Activated CD8-positive, alpha-beta T cell treated with anti-CD3 and anti-CD28 coated beads for 36 hours (primary cell): ENCODE measurements at regions not wholly inside any gene's neighbourhood (a gene's known extent, or its start where the extent isn't known, plus 50 kb on each side); places are given as distances from the start of the nearest gene placed in this dataset.

Experiments used
- ATAC-seq: fragments of 200-7000 bp; cut with Tn5 transposase; one replicate; pipeline ENCODE4 v1.10.0; 2021; ENCODE audit warnings: mild to moderate bottlenecking, moderate library complexity
- CTCF ChIA-PET: fragments of 350-600 bp; sonication (Branson Sonifier 250); formaldehyde crosslinking; loops from one replicate; lab custom pipeline; 2021; ENCODE audit warnings: antibody characterized with exemption; lab: Charles Lee
- POLR2A ChIA-PET: fragments of 350-600 bp; sonication (Branson Sonifier 250); formaldehyde crosslinking; loops from one replicate; lab custom pipeline; 2021; ENCODE audit warnings: antibody characterized with exemption; lab: Charles Lee
- DNase-seq: peaks from one replicate; pipeline ENCODE4 v3.0.0-alpha.2; 2020
- H3K27ac Mint-ChIP-seq: one replicate; pipeline ENCODE4 v1.8.0; 2021; ENCODE audit warnings: mild to moderate bottlenecking, mixed read lengths
- H3K27me3 Mint-ChIP-seq: one replicate; pipeline ENCODE4 v1.8.0; 2021; ENCODE audit warnings: mixed read lengths
- H3K36me3 Mint-ChIP-seq: one replicate; pipeline ENCODE4 v1.8.0; 2021; ENCODE audit warnings: low read depth, mixed read lengths
- H3K4me1 Mint-ChIP-seq: one replicate; pipeline ENCODE4 v1.8.0; 2021; ENCODE audit warnings: low read depth, mixed read lengths
- H3K4me3 Mint-ChIP-seq: one replicate; pipeline ENCODE4 v1.8.0; 2021; ENCODE audit warnings: mild to moderate bottlenecking, moderate library complexity, mixed read lengths
- H3K9me3 Mint-ChIP-seq: one replicate; pipeline ENCODE4 v1.8.0; 2021; ENCODE audit warnings: mixed read lengths
- CTCF ChIP-seq: fragments of 200-600 bp; IDR thresholded peaks from one replicate; pipeline ENCODE4 v1.8.0; 2022; ENCODE audit warnings: antibody characterized with exemption, mild to moderate bottlenecking
- intact Hi-C: fragments of 100-400 bp; cut with micrococcal nuclease; formaldehyde crosslinking; loops from one replicate; pipeline ENCODE4 v1.10.0; 2022

GRCh38 chr3:16658004-16658924 is 53.0 kb upstream of the DAZL start:
- ChIA-PET CTCF (interaction anchor here (1.1 kb wide), 2 partner anchors 13 to 14 kb away, joined by 3 to 5 read pairs; no protein-coding TSS in a partner anchor), POLR2A (no interaction called here)
- DNase-seq (no peak), ATAC-seq (no peak)
- Mint-ChIP-seq H3K27ac (no peak overlapping the region), H3K4me3 (no peak overlapping the region), H3K27me3 (no peaks in the 10 kb centered on the region), H3K9me3 (peaks cover 6% of the 10 kb centered on the region), H3K36me3 (peaks cover 4% of the 10 kb centered on the region), H3K4me1 (no peaks in the 10 kb centered on the region)
- intact Hi-C loops, result no loop called here
- no peak for TF ChIP-seq CTCF

GRCh38 chr3:16658925-16659793 is 53.9 kb upstream of the DAZL start:
- intact Hi-C loops, result no loop called here
- TF ChIP-seq CTCF, result no peak
- ChIA-PET POLR2A (interaction anchor here (1.1 kb wide), 1 partner anchor 34 kb away, joined by 3 read pairs; no protein-coding TSS in a partner anchor), CTCF (no interaction called here)
- Mint-ChIP-seq H3K4me3 (no peak overlapping the region), H3K4me1 (no peaks in the 10 kb centered on the region), H3K36me3 (peaks cover 4% of the 10 kb centered on the region), H3K27ac (no peak overlapping the region), H3K27me3 (peaks cover 1% of the 10 kb centered on the region), H3K9me3 (peaks cover 6% of the 10 kb centered on the region)
- no peak for DNase-seq
- no peak for ATAC-seq

- H3K27me3 Mint-ChIP-seq, result peaks cover 7% of the 10 kb centered on the region
- peaks cover 4% of the 10 kb centered on the region for H3K36me3 Mint-ChIP-seq
- TF ChIP-seq CTCF, result no peak
- ATAC-seq (no peak), DNase-seq (no peak)
- intact Hi-C loops, result no loop called here
- no peak overlapping the region for H3K4me3 Mint-ChIP-seq
- ChIA-PET CTCF (interaction anchor here (0.7 kb wide), 1 partner anchor 60 kb away, joined by 3 read pairs; no protein-coding TSS in a partner anchor), POLR2A (no interaction called here)
- H3K9me3 Mint-ChIP-seq, result peaks cover 6% of the 10 kb centered on the region
- H3K27ac Mint-ChIP-seq, result no peak overlapping the region
- H3K4me1 Mint-ChIP-seq, result no peaks in the 10 kb centered on the region
Measured at GRCh38 chr3:16663854-16664712, 58.9 kb upstream of the DAZL start.

GRCh38 chr3:16665282-16665741 is 60.1 kb upstream of the DAZL start:
- intact Hi-C loops, result no loop called here
- DNase-seq (no peak), ATAC-seq (no peak)
- H3K36me3 Mint-ChIP-seq, result peaks cover 4% of the 10 kb centered on the region
- CTCF ChIA-PET, result interaction anchor here (0.7 kb wide), 1 partner anchor 59 kb away, joined by 3 read pairs; no protein-coding TSS in a partner anchor
- no peak for TF ChIP-seq CTCF
- H3K27ac Mint-ChIP-seq, result no peak overlapping the region
- H3K4me1 Mint-ChIP-seq, result no peaks in the 10 kb centered on the region
- POLR2A ChIA-PET, result no interaction called here
- H3K9me3 Mint-ChIP-seq, result peaks cover 6% of the 10 kb centered on the region
- no peak overlapping the region for H3K4me3 Mint-ChIP-seq
- peaks cover 7% of the 10 kb centered on the region for H3K27me3 Mint-ChIP-seq
